NCI-H2107 treated with DMSO at 0.1 percent for 48 hours (cell line): ENCODE measurements at regions not wholly inside any gene's neighbourhood (a gene's known extent, or its start where the extent isn't known, plus 50 kb on each side); places are given as distances from the start of the nearest gene placed in this dataset.
"Not testable (repeated sequence)": the region's sequence is repeated elsewhere in the genome, so short reads cannot be mapped to it uniquely, and the experiment has no call there.

ENCODE experiments used
- DNase-seq: peaks from one replicate; lab custom pipeline; 2025; ENCODE audit not compliant: unreplicated experiment; lab: John Stamatoyannopoulos, UW

- DNase-seq, result no peak
These were observed 63.9 kb downstream of the NFKBIZ start for GRCh38 chr3:101913168-101913567.

DNA sequence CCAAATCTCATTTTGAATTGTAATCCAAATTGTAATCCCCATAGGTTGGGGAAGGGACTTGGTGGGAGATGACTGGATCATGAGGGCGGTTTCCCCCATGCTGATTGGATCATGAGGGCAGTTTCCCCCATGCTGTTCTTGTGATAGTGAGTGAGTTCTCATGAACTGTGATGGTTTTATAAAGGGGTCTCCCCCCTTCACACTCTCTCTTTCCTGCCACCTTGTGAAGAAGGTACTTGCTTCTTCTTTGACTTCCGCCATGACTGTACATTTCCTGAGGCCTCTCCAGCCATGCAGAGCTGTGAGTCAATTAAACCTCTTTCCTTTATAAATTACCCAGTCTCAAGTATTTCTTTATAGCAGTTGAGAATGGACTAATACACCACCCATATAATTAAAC is 68.4 kb downstream of the NFKBIZ start:
- not testable (repeated sequence) for DNase-seq

GRCh38 chr3:101922151-101922725 is 72.9 kb downstream of the NFKBIZ start:
- DNase-seq, result not testable (repeated sequence)

GRCh38 chr3:101924621-101925020 is 75.3 kb downstream of the NFKBIZ start:
- DNase-seq, result not testable (repeated sequence)

DNA sequence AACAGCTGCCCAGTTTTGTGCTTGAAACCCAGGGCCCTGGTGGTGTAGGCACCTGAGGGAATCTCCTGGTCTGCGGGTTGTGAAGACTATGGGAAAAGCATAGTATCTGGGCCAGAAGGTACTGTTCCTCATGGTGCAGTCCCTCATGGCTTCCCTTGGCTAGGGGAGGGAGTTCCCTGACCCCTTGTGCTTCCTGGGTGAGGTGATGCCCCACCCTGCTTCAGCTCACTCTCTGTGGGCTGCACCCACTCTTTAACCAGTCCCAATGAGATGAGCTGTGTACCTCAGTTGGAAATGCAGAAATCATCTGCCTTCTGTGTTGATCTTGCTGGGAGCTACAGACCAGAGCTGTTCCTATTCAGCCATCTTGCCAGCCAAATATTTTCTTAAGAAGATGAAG is 75.8 kb downstream of the NFKBIZ start:
- DNase-seq, result not testable (repeated sequence)

DNA sequence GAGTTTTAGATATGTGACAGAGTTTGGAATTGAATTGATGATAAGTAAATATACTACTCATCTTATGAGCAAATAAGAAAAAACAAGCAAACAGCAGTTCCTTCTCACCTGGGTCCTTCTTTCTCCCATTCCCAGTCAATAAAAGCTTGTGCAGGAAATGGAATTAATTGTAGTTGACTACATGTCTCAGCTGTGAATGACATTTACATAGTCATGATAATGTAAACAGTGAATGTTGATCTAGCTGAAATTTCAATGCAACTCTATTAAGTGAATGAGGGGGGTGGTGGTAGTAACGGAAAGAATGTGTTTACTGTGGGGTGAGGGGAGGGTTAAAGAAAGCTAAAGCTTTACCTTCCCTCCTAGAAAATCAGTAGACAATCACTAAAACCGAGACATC is 76.2 kb downstream of the NFKBIZ start:
- DNase-seq, result no peak

- no peak for DNase-seq
These were observed 77.3 kb downstream of the NFKBIZ start for GRCh38 chr3:101926594-101927105.

GRCh38 chr3:101928890-101929289 is 79.6 kb downstream of the NFKBIZ start:
- DNase-seq, result no peak

DNA sequence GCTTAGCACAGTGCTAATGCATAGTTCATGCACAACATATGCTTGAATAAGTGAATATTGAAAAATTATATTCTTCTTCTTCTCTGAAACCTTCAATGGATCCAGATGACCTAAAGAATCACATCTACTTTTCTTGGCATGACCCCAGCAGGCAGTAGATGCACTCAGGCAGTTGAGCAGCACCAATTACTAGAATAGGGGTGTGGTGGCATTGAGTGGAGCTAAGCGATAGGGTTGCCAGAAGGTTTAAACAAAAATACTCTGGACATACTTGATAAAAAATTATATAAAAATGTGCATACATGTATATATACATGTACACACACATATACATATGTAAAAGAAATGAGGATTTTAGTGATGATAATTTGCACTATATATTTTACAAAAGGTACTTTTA is 81.8 kb downstream of the NFKBIZ start:
- DNase-seq, result no peak

DNA sequence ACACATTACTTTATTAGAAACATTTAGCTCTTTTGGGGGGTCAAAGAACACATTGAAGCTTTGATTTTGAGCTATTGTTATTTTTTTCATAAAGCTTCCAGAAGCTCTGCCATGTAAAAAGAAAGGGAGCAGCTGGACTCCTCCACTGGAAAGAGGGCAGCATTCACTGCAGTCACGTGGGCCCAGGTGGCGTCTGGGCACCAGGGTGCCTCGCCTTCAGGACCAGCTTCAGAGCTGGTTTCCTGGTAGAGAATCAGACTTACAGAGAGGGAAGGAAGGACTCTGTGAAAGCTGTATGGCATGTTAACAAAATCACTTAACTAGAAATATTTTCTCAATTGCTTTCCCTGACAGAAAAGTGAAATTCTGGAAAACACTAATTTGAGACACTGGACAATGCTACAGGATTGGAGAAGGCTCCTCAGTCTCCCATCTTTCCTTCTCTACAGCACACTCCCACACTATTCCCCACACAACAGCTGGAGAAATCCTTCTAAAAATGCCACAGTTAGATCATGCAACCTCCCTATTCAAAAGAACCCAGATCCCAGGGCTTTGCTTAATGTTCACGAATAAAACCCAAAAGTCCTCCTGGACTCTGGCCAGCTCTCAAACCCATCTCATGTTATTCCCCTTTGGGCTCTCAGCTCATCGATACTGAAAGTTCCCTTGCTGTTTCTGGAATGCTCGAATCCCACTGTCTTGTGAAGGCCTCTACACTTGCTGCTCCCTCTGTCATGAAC is 83.2 kb downstream of the NFKBIZ start:
- no peak for DNase-seq

GRCh38 chr3:101936419-101937356 is 87.4 kb downstream of the NFKBIZ start:
- DNase-seq, result no peak

DNA sequence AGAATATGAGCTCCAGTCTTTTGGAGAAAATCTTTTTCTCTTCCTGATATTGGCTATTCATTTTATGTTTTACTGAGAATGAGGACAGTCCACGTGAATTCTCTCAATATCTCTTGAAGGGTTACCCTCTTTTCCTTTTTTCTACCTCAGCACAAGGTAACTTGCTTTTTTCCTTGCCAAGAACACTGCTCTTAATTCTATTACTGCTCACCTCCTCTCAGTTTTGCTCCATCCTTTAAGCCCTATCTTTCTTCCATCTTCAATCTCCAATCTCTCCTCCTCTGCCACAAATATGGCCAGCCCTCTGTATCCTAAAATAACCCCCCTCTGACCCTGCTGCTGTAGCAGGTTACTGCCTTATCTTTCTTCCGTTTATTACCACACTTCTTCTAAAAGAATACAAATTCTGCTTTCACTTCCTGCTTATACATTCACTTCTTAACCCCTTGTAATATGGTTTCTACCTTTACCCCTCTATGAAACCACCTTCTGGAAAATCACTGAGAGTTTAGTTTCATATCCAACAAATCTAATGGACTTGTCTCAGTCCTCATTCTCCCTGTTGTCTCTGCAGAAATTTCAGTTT is 89.0 kb downstream of the NFKBIZ start:
- DNase-seq, result no peak

DNA sequence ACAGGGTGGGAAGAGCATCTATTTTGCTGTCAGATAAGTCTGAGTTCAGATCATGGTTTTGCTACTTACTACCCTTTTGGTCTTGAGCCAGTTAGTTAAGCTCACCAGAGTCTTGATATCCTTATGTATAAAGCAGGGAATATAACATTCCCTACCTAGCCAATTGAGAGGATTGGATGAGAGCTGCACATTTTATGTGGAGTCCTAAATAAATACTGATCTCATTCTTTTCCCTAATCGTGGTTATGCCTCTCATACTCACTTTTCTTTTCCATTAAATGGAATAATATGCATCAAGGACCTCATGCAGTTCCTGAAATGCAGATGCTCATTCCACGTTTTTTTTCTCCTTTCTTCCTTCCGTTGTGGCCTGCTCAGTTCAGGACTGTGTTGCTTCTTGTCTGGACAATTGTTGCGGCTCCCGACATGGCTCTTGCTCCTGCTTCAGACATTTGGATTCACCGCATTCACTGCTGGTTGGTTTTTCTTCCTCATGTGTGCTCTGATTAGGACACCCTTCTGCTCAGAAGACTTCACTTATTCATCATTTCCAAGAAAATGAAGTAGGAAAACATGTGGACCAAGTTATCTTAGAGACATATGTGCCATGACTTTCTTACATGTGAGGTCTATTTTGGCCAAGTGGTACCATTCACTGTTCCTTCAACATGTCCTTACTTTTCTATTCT is 90.2 kb downstream of the NFKBIZ start:
- DNase-seq, result no peak

DNA sequence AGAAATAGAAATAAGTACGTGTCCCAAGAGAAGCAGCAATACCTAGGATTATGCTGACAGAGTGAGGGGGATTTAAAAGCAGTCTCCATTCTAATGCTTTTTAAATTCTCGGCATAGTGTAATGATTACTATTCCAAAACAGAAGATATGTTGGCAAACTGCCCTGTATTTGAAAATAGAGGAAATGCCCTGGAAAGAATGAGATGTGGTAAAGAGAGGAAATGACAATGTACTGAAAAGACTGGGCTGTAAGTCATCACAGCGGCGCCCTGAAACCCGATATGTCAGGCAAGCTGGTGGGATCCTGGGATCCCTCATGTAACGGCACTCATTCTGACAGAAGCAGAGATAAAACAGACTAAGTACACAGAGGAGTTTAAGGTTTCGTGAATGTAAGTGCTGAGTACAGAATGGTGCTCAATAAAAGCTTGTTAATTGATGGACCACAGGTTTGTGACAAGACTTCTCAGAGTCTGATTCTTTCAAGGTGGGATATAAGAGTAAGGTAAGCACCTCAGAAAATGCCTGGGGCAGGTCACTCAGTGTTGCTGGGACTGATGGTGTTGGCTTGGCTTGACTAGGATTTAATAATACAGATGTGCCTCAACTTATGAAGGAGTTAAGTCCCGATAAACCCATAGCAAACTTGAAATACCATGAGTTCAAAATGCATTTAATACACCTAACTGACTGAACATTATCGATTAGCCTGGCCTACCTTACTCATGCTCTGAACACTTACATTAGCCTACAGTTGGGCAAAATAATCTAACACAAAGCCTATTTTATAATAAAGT is 91.4 kb downstream of the NFKBIZ start:
- DNase-seq, result no peak

- DNase-seq, result no peak
These were observed 92.2 kb downstream of the NFKBIZ start for GRCh38 chr3:101941318-101942040.

DNA sequence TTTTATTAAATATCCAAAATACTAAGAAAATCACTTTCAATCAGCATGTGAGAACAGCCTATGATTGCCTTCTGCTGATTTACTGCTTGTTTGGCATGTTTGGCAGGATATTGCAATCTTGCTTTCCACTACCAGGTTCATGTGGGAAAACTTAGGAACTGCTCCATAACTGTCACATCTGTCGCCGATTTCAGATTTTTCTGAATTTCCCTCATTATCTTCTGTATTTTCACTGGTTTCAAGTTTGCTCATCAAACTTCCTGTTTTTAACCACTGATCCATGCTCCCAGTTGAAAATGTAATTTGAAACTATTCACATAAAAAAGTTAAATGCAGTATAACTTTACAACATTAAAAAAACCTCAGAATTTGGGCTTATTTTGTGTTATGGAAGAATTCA is 93.0 kb downstream of the NFKBIZ start:
- no peak for DNase-seq

- no peak for DNase-seq
These were observed 93.7 kb downstream of the NFKBIZ start for GRCh38 chr3:101943029-101943428.

DNA sequence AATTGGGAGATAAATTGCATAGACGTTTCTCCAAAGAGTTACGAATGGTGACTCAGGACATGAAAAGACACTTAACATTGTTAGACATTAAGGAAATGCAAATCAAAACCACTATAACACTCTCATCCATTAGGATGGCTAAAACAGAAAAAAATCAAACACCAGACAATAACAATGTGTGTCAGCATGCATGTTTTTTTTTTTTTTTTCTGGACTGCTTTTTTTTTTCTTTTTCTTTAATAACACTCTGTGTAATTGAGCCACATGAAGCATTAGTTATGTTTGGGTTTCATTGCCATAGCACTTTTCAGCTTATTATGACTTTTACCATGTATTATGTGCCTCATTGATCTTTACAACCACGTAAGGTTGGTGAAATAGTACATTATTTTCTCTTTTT is 95.0 kb downstream of the NFKBIZ start:
- DNase-seq, result no peak

DNA sequence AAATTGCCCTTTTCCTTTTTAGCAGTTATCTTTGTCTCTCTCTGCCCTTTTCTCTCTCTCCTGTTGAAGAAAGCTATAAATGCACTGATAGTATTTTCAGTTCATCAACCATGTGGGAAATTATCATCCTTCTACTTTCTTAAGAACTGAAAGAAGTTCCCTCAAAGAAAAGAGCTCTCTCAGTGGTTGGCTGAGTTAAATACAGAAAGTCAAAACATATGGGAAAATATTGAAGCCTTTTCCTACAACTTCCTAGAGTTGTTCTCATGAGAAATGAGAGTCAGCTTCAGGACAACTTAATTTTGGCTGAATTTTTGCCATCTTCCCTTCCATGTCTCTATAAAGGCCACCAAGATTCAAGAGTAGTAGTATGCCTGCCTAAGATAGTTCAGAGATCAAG is 96.7 kb downstream of the NFKBIZ start:
- no peak for DNase-seq
